Left lung (tissue), 4 donors: ENCODE measurements at regions not wholly inside any gene's neighbourhood (a gene's known extent, or its start where the extent isn't known, plus 50 kb on each side); places are given as distances from the start of the nearest gene placed in this dataset.

Source experiments
- ATAC-seq: fragments of 200-7000 bp; cut with Tn5 transposase; one replicate; pipeline ENCODE4 v1.9.1; 2020; ENCODE audit warnings: moderate library complexity
- DNase-seq, 4 donors: peaks; one replicate each; pipeline ENCODE4 v3.0.0-alpha.2; 2013 to 2020
- H3K27ac ChIP-seq, 2 donors: fragments of 200-600 bp; sonication (generic) in 1 of 2; one replicate each; pipeline versions ENCODE4 v1.5.0 to v1.8.0; 2020 to 2021
- H3K27me3 ChIP-seq, 2 donors: fragments of 200-600 bp; sonication (generic) in 1 of 2; one replicate each; pipeline versions ENCODE4 v1.5.0 to v1.8.0; 2020 to 2021
- H3K36me3 ChIP-seq, 2 donors: fragments of 200-600 bp; sonication (generic) in 1 of 2; one replicate each; pipeline versions ENCODE4 v1.5.0 to v1.8.0; 2020 to 2021
- H3K4me1 ChIP-seq, 2 donors: fragments of 200-600 bp; one replicate each; pipeline ENCODE4 v1.8.0; 2021
- H3K4me3 ChIP-seq, 2 donors: fragments of 200-600 bp; sonication (generic) in 1 of 2; one replicate each; pipeline versions ENCODE4 v1.5.0 to v1.8.0; 2020 to 2021; ENCODE audit warnings: mild to moderate bottlenecking in 1 of 2
- H3K9me3 ChIP-seq, 2 donors: fragments of 200-600 bp; sonication (generic) in 1 of 2; one replicate each; pipeline versions ENCODE4 v1.5.0 to v1.8.0; 2020 to 2021
- CTCF ChIP-seq, 2 donors: fragments of 200-600 bp; sonication (generic) in 1 of 2; IDR thresholded peaks; one replicate each; pipeline versions ENCODE4 v1.5.0 to v1.8.0; 2021; ENCODE audit warnings: antibody characterized with exemption in 2 of 2
- intact Hi-C, 2 donors: fragments of 100-400 bp; cut with DNase I; formaldehyde crosslinking; loops; one replicate each; pipeline versions ENCODE4 v1.11.2 to v1.14.2; 2022
- donor health status: DM: no; HTN: yes; CAD: no.
- donor health status: DM: no; HTN: no; CAD: no.

DNA sequence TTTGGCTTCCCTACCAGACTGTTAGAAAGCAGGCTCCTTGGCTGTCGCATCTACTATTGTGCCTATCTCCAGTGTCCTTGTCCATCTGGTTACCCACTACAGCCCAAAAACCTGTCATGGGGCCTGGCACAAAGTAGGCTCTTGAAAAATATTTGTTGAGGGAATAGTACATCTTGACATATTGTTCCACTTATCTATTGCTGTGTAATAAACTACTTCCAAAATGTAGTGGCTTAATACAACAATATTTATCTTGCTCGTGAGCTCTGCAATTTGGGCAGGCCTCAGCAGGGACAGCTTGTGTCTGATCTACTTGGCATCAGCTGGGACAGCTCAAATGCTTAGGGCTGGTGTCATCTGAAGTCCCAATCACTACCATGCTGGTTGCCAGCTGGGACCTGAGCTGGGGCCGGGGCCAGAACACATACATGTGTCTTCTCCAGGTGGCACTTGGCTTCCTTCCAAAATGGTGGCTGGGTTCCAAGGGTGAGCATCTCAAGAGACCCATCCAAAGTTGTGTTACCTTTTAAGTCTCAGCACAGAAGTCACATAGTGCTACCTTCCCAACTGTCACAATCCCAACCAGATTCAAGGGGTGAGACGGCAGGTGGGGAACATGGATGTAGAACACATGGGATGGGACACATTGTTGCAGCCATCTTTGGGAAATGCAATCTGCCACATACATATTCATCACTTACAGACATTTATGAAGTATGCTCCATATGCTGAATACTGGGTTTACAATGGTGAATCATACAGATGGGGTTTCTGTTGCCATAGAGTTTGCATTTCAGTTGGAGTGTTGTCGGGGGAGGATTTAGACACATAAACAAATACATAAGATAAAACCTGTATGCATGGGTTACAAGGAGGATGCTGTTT, 134.2 kb downstream of the FOXI3 start:
- no peaks in the 10 kb centered on the region for H3K9me3 ChIP-seq
- ATAC-seq (no peak), DNase-seq (no peak)
- no peak for TF ChIP-seq CTCF (IDR thresholded peaks at IDR 0.05)
- no peak overlapping the region for H3K4me3 ChIP-seq
- H3K27me3 ChIP-seq = peaks cover 0 to 6% of the 10 kb centered on the region in 2 donors
- intact Hi-C loops = no loop called here
- H3K4me1 ChIP-seq = no peaks in the 10 kb centered on the region
- no peak overlapping the region for H3K27ac ChIP-seq
- H3K36me3 ChIP-seq = no peaks in the 10 kb centered on the region

GRCh38 chr2:88310787-88311186, 140.6 kb downstream of the THNSL2 start:
- ATAC-seq = no peak
- intact Hi-C loops = no loop called here
- H3K27me3 ChIP-seq = no peaks in the 10 kb centered on the region
- no peak overlapping the region for H3K27ac ChIP-seq
- no peak overlapping the region for H3K4me3 ChIP-seq
- H3K4me1 ChIP-seq = no peaks in the 10 kb centered on the region
- DNase-seq = no peak
- no peaks in the 10 kb centered on the region for H3K9me3 ChIP-seq
- no peak for TF ChIP-seq CTCF (IDR thresholded peaks at IDR 0.05)
- H3K36me3 ChIP-seq = no peaks in the 10 kb centered on the region

GRCh38 chr2:88307817-88308216, 137.7 kb downstream of the THNSL2 start:
- no peaks in the 10 kb centered on the region for H3K27me3 ChIP-seq
- no peak for DNase-seq
- no peak overlapping the region for H3K27ac ChIP-seq
- no peak overlapping the region for H3K4me3 ChIP-seq
- H3K4me1 ChIP-seq = no peaks in the 10 kb centered on the region
- peak in 1 of 2 donors; percentile 17 for TF ChIP-seq CTCF (IDR thresholded peaks at IDR 0.05)
- H3K9me3 ChIP-seq = no peaks in the 10 kb centered on the region
- no peaks in the 10 kb centered on the region for H3K36me3 ChIP-seq
- ATAC-seq = peak; percentile 72
- intact Hi-C loops = no loop called here

- DNase-seq (no peak), ATAC-seq (no peak)
- Histone ChIP-seq H3K4me3 (no peak overlapping the region), H3K36me3 (no peaks in the 10 kb centered on the region), H3K4me1 (no peaks in the 10 kb centered on the region), H3K27me3 (no peaks in the 10 kb centered on the region), H3K27ac (no peak overlapping the region), H3K9me3 (no peaks in the 10 kb centered on the region)
- no peak for TF ChIP-seq CTCF (IDR thresholded peaks at IDR 0.05)
- intact Hi-C loops = no loop called here
Measured at GRCh38 chr2:88303865-88304264, 133.7 kb downstream of the THNSL2 start.

DNA sequence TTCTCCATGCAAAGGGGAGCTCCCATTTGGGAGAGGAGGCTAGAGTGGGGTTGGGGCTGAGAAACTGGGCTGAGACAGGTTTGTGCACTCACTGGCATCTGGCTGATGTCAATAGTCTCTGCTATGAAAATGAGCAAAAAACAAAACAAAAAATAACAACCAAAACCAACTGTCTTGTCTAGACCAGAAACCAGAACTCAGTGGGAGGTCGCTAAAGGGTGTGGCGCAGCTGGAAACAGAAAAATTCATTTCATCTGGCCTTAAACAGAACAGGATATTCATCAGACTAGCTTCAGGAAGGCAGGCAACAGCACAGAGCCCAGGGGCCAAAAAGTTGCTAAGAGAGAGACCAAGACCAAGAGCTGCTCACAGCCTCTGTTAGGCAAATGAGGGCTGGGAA, 126.1 kb downstream of the THNSL2 start:
- no peak overlapping the region for H3K4me3 ChIP-seq

More for the DNA sequence above, 126.1 kb downstream of the THNSL2 start:
- no peaks in the 10 kb centered on the region for H3K27me3 ChIP-seq
- intact Hi-C loops = no loop called here
- H3K4me1 ChIP-seq = no peaks in the 10 kb centered on the region
- TF ChIP-seq CTCF (IDR thresholded peaks at IDR 0.05) = no peak
- H3K27ac ChIP-seq = no peak overlapping the region
- DNase-seq (no peak), ATAC-seq (no peak)
- no peaks in the 10 kb centered on the region for H3K36me3 ChIP-seq
- no peaks in the 10 kb centered on the region for H3K9me3 ChIP-seq
